Heart right ventricle (tissue), 16 donors: ENCODE measurements at regions not wholly inside any gene's neighbourhood (a gene's known extent, or its start where the extent isn't known, plus 50 kb on each side); places are given as distances from the start of the nearest gene placed in this dataset.
A peak's percentile ranks its signal among the peaks of the same experiment; 100 is the strongest.
"Not testable (repeated sequence)": the region's sequence is repeated elsewhere in the genome, so short reads cannot be mapped to it uniquely, and the experiment has no call there.

Experiments used
- ATAC-seq, 8 donors: fragments of 200-7000 bp; cut with Tn5 transposase; one replicate each; pipeline ENCODE4 v1.9.1; 2020; ENCODE audit warnings: mild to moderate bottlenecking in 8 of 8, moderate library complexity in 8 of 8, moderate number of reproducible peaks in 1 of 8
- DNase-seq, 2 donors: peaks; one replicate each; pipeline ENCODE4 v3.0.0-alpha.2; 2020
- H3K27ac ChIP-seq, 10 donors: fragments of 200-600 bp; sonication (generic) in 2 of 10; one replicate each; pipeline versions ENCODE4 v1.5.0 to v1.8.0; 2020 to 2022; ENCODE audit warnings: mild to moderate bottlenecking in 3 of 10
- H3K27me3 ChIP-seq, 7 donors: fragments of 200-600 bp; one replicate each; pipeline ENCODE4 v1.8.0; 2021 to 2022; ENCODE audit warnings: mild to moderate bottlenecking in 2 of 7
- H3K36me3 ChIP-seq, 9 donors: fragments of 200-600 bp; sonication (generic) in 1 of 9; one replicate each; pipeline versions ENCODE4 v1.5.0 to v1.8.0; 2020 to 2022; ENCODE audit warnings: mild to moderate bottlenecking in 2 of 9
- H3K4me1 ChIP-seq, 9 donors: fragments of 200-600 bp; sonication (generic) in 1 of 9; one replicate each; pipeline versions ENCODE4 v1.5.0 to v1.8.0; 2020 to 2022; ENCODE audit warnings: mild to moderate bottlenecking in 4 of 9
- H3K4me3 ChIP-seq, 10 donors: fragments of 200-600 bp; sonication (generic) in 2 of 10; one replicate each; pipeline versions ENCODE4 v1.5.0 to v1.8.0; 2020 to 2022; ENCODE audit warnings: mild to moderate bottlenecking in 7 of 10, moderate library complexity in 2 of 10
- H3K9me3 ChIP-seq, 11 donors: fragments of 200-600 bp in 10 of 11; sonication (generic) in 2 of 11; one replicate each; pipeline versions ENCODE4 v1.5.0 to v1.8.0; 2013 to 2022; ENCODE audit warnings: mild to moderate bottlenecking in 2 of 11, control low read depth in 1 of 11, moderate library complexity in 1 of 11
- WGBS, 2 donors: extraction: QIAGEN DNeasy Blood & Tissue Kit; methylation state at CpG; one replicate each; pipeline ENCODE4 v1.1.7; 2013; ENCODE audit warnings: inconsistent platforms in 1 of 2; 5-methylcytosine and 5-hydroxymethylcytosine counted together
- intact Hi-C, 10 donors: fragments of 100-400 bp; cut with DNase I; formaldehyde crosslinking; loops; one replicate each; pipeline versions ENCODE4 v1.11.1 to v1.14.2; 2022
- TF ChIP-seq, protein P1 (sequence below), 9 donors: fragments of 200-600 bp; sonication (generic) in 2 of 9; IDR thresholded peaks; one replicate each; pipeline versions ENCODE4 v1.5.0 to v1.8.0; 2021 to 2022; ENCODE audit warnings: antibody characterized with exemption in 9 of 9, mild to moderate bottlenecking in 5 of 9, moderate library complexity in 1 of 9
- donor health status: Arrhythmogenic right ventricular cardiomyopathy.
- donor health status: ischemic (EF 13 %, LVEDD 7.1; RV severe dilation, severe dysfunction).
- donor health status: healthy with polysubstance abuse.
- donor health status: DM: no; HTN: yes; CAD: no.
- donor health status: DM: no; HTN: no; CAD: no.
- donor health status: ischemic (EF 25% LVEDD 6.9; RV normal size, moderate dysfunction).
- donor health status: ischemic (EF 25% LVEDD 5.7; RV mildly dilated, moderate dysfunction).
- donor health status: healthy.
- donor health status: DM: yes; HTN: yes; CAD: no.
- donor health status: Ischemic cardiomyopathy.
- donor health status: ischemic (EF 35%, LVEDD 5.7; RV mildly dilated, moderate dysfunction).
- donor health status: nonischemic (EF 11% LVEDD 7.7; RV severe dilation, severe dysfunction).
- donor health status: DM: yes; HTN: yes; CAD: no.
- donor health status: PGD.
- donor health status: ischemic (EF 29% LVEDD 5.4; RV normal size, mild dysfunction).
- donor health status: nonischemic (EF 23%, LVEDD 6.1; RV moderate dilation, normal function).

DNA sequence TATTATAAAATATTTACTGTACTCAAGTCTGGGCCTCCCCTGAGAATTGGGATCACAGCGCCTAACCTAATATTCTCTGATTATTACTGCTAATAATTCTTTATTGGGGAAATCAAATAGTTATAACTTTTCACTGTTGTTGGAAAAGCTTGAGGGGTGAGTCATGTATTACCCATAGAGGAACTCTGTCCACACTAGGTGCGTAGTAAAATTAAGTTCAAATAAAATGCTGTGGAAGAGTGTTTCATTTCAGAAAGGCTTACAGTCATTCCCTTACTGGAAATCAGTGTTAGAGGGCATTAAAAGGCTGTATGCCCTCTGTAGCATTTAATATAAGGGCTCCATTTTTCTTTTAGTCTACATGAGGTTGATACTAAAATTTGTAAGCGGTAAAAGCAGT, 135.0 kb upstream of the NFIA start:
- WGBS, 2 donors, result 97% methylated on average over 3 of the region's 3 CpGs
- Histone ChIP-seq H3K27me3 (no peaks in the 10 kb centered on the region), H3K36me3 (no peaks in the 10 kb centered on the region), H3K27ac (no peak overlapping the region), H3K4me3 (no peak overlapping the region), H3K4me1 (peaks cover 0 to 36% (median 11%) of the 10 kb centered on the region in 9 donors), H3K9me3 (no peaks in the 10 kb centered on the region)
- intact Hi-C loops, result no loop called here
- TF ChIP-seq, protein P1, sequence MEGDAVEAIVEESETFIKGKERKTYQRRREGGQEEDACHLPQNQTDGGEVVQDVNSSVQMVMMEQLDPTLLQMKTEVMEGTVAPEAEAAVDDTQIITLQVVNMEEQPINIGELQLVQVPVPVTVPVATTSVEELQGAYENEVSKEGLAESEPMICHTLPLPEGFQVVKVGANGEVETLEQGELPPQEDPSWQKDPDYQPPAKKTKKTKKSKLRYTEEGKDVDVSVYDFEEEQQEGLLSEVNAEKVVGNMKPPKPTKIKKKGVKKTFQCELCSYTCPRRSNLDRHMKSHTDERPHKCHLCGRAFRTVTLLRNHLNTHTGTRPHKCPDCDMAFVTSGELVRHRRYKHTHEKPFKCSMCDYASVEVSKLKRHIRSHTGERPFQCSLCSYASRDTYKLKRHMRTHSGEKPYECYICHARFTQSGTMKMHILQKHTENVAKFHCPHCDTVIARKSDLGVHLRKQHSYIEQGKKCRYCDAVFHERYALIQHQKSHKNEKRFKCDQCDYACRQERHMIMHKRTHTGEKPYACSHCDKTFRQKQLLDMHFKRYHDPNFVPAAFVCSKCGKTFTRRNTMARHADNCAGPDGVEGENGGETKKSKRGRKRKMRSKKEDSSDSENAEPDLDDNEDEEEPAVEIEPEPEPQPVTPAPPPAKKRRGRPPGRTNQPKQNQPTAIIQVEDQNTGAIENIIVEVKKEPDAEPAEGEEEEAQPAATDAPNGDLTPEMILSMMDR (IDR thresholded peaks at IDR 0.05), result no peak
- ATAC-seq (no peak), DNase-seq (no peak)

DNA sequence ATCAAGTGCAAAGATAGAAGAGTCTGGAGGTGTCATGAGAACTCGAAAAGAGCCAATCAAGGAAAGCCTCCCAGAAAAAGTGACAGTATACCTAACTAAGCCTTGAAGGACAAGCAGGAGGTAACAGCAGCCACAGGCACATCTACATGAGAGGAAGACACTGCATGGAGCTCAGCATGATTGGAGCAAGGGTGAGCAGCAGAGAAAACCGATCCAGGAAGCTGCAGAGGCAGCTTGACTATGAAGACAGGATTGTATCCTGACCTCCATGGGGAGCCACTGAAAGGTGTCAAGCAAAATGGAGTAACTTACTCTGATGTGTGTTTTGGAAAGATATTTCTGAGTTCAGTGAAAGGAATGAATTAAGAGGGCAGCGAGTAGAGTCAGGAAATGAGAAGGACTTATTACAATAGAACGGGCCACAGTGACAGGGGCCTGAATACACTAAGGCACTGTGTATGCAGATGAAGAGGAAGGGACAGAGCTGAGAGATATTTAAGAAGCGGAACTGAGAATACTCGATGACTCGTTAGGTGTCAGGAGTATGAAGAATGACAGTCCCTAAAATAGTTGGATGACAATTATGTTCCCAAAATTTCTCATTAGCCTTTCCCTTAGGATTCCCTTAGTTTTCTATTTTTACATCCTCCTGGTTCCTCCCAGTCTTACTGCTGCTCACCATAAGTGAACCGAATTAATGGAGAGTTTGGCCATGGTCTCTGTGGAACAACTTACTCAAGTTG, 139.3 kb upstream of the NFIA start:
- peaks cover 0 to 12% (median 3%) of the 10 kb centered on the region in 9 donors for H3K4me1 ChIP-seq
- no peaks in the 10 kb centered on the region for H3K27me3 ChIP-seq
- no peak overlapping the region for H3K4me3 ChIP-seq
- H3K36me3 ChIP-seq, result no peaks in the 10 kb centered on the region
- DNase-seq (no peak), ATAC-seq (peak in 7 of 8 donors; percentile 57 to 95 (median 82))
- intact Hi-C loops, result no loop called here
- TF ChIP-seq, protein P1 (IDR thresholded peaks at IDR 0.05), result no peak
- H3K9me3 ChIP-seq, result no peaks in the 10 kb centered on the region
- peak overlapping the region in 1 of 10 donors; percentile 17 for H3K27ac ChIP-seq
- WGBS, 2 donors, result 60 to 67% methylated on average over 8 of the region's 8 CpGs

DNA sequence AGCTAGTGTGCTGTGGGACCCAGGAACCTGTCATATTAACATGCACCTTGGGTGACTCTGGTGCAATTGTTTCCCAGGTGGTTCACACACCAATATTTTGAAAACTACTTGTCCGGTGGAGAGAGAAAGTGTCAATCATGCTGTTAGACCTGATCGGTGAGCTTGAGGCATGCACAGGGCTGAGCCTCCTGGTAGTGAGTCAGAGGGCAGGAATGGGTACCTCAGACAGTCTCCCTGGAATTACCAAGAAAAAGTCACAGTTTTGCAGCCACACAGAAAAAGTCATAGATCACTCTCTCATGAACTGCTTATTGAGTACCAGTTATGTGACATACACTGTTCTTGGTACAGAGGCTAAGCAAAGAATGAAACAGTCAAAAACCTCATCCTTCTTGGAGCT, 140.1 kb upstream of the NFIA start:
- ATAC-seq (no peak), DNase-seq (no peak)
- Histone ChIP-seq H3K27me3 (no peaks in the 10 kb centered on the region), H3K4me1 (peaks cover 0 to 10% (median 0%) of the 10 kb centered on the region in 9 donors), H3K27ac (no peak overlapping the region), H3K4me3 (no peak overlapping the region), H3K9me3 (no peaks in the 10 kb centered on the region), H3K36me3 (no peaks in the 10 kb centered on the region)
- intact Hi-C loops, result no loop called here
- 97 to 98% methylated on average over 2 of the region's 2 CpGs for WGBS, 2 donors
- TF ChIP-seq, protein P1 (IDR thresholded peaks at IDR 0.05), result no peak

DNA sequence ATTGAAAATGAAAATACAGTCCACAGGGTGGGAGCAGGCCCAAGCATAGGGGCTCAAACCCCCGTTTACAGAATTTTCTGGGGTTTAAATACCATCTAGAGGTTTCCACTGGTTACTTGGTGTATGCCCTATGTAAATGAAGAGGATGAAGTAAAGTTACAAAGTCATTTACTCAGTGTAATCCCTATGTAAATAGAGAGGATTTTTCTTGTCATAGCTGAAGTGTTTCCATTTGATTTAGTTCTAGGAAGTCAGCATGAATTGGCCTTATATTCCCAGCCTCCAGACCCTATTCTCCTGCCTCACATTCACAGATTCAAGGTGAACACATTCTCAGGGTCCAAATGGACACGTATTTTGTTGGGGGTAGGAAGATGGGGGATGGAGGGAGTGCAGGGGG, 141.7 kb upstream of the NFIA start:
- H3K27ac ChIP-seq, H3K36me3 ChIP-seq, ATAC-seq, intact Hi-C loops, H3K27me3 ChIP-seq, DNase-seq, H3K9me3 ChIP-seq, H3K4me3 ChIP-seq: not testable (repeated sequence)
- H3K4me1 ChIP-seq, result peaks cover 0 to 21% (median 10%) of the 10 kb centered on the region in 9 donors
- WGBS, 2 donors, result 84 to 85% methylated on average over 2 of the region's 2 CpGs

DNA sequence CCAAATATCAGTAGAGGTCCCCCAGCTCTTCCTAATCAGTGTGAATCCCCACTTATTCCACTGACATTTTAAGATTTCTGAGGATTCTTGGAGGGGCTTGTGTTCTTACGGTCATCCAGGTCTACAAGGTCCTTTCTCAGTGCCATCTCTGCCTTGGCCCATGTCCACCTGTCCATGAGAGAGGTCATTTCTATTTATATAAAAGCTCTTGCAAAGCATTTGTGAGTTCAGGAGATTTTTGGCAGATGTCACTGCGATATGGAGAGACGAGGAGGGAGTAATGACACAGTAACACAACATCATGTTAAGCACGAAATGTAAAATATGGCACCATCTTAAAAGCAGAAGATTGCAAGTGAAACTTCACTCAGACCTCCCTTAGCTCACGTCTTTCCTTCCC, 144.6 kb upstream of the NFIA start:
- TF ChIP-seq, protein P1 (IDR thresholded peaks at IDR 0.05), result no peak
- 64 to 74% methylated on average over 5 of the region's 5 CpGs for WGBS, 2 donors
- DNase-seq, result no peak

More for the DNA sequence above, 144.6 kb upstream of the NFIA start:
- Histone ChIP-seq H3K4me1 (peaks cover 0 to 13% (median 7%) of the 10 kb centered on the region in 9 donors), H3K9me3 (no peaks in the 10 kb centered on the region), H3K36me3 (no peaks in the 10 kb centered on the region), H3K27ac (no peak overlapping the region), H3K4me3 (no peak overlapping the region), H3K27me3 (no peaks in the 10 kb centered on the region)
- intact Hi-C loops, result no loop called here
- no peak for ATAC-seq
